Nucleus accumbens (tissue), 56 donors: ENCODE measurements at regions not wholly inside any gene's neighbourhood (a gene's known extent, or its start where the extent isn't known, plus 50 kb on each side); places are given as distances from the start of the nearest gene placed in this dataset.

Experiments
- DNase-seq, 56 donors: peaks; one replicate each; lab custom pipeline; 2025; lab: John Stamatoyannopoulos, UW

- DNase-seq = no peak
Measured at GRCh38 chr1:10953505-10954193, 58.8 kb upstream of the TARDBP start.

DNA sequence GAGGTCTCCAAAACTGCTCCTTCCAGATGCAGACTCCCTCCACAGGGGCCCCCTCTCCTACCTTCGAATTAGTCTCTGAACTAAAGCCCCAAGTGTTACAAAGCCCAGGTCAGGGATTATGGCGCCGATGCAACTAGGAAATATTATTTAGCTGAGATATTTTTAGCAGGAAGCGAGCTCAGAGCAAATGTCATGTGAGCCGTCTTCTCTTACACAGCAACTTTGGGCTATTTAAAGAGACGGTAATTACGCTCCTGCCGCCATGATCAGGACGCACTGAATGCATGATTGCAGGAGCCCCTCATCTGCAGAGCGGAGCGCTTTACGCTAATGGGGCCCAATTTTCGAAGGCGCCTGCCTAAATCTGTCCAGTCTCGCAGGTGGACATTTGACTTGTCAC is 55.3 kb upstream of the TARDBP start:
- DNase-seq = peak in 2 of 56 donors; percentile 9 to 30

GRCh38 chr1:10958614-10959013 is 53.8 kb upstream of the TARDBP start:
- no peak for DNase-seq

DNA sequence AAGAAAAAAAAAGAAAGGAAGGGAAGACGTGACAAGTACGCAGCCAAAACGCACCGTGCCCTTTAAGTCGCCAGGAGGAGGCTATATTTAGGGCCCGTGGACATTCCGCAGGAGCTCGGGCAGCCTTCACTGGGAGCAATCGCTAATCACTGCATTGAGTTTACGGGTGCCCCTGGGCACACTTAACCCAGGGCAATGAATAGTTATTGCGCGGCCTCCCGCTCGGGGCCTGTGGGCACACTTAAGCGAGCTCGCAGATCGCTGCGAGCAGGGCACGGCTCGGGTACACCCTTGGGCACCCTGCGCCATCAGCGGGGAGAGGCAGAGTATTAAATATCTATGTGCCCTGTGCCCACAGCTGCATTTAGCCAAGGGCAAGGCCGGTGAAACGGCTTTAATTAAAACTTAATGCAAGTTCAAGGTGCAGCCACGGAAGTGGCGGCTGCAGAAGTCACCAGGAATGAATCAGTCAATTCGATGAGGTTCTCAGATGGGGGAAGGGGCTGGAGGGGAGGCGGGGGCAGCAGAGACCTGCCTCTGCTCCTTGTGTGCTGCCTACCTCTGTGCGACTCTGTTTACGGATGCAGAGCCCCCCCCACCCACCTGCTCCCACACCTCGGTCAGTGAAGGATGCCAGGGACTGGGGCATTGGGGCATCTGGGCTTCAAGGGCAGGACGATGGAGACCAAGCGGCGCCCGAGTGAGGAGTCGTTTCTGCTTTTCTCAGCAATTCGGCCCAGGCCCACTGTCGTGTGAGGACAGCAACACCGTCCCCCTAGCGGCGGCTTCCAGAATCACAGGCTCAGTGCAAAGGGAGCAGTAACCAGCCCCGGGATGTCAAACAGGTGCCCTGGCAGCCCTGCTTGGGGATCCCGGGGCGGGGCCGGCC is 51.8 kb upstream of the TARDBP start:
- DNase-seq = peak in 52 of 56 donors; percentile 14 to 90 (median 60)

DNA sequence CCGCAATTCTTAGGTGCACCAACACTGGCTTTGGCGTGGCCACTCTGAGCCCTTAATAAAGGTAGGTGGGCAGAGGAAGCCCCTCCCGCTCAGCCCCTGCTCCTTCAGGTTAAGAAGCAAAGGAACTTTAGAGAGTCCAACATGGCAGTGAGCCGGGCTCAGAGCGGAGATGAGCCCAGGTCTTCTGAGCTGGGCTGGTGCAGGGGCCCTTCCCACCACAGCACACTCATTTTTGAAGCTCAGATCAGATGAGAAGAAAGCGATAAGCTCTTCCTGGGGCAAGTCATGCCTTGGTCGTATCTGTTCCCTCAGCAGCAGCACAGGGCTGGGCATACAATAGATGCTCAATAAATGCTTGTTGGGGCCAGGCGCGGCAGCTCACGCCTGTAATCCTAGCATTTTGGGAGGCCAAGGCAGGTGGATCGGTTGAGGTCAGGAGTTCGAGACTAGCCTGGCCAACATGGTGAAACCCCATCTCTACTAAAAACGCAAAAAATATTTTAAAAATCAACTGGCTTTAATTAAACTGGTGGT is 51.1 kb upstream of the TARDBP start:
- no peak for DNase-seq

- peak in 1 of 56 donors; percentile 16 for DNase-seq
Measured at GRCh38 chr1:10962483-10962882, 50.0 kb upstream of the TARDBP start.
